Liver (tissue), 7 donors: ENCODE measurements at regions not wholly inside any gene's neighbourhood (a gene's known extent, or its start where the extent isn't known, plus 50 kb on each side); places are given as distances from the start of the nearest gene placed in this dataset.
A peak's percentile ranks its signal among the peaks of the same experiment; 100 is the strongest.

ENCODE experiments used
- DNase-seq: peaks from one replicate; pipeline ENCODE4 v3.0.0-alpha.2; 2017; ENCODE audit warnings: low spot score
- H3K27ac ChIP-seq, 2 donors: one replicate each; pipeline ENCODE4 v1.7.0; 2013; ENCODE audit warnings: inconsistent platforms in 2 of 2, low read length in 2 of 2, control low read depth in 1 of 2, low read depth in 1 of 2, mild to moderate bottlenecking in 1 of 2
- H3K27me3 ChIP-seq, 4 donors: one replicate each; pipeline versions ENCODE4 v1.6.1 to v1.7.0; 2013; ENCODE audit warnings: low read length in 3 of 4, inconsistent platforms in 1 of 4, mild to moderate bottlenecking in 1 of 4, moderate library complexity in 1 of 4; ENCODE audit not compliant: control insufficient read depth in 4 of 4, insufficient read depth in 4 of 4
- H3K36me3 ChIP-seq, 4 donors: one replicate each; pipeline versions ENCODE4 v1.6.1 to v1.7.0; 2013; ENCODE audit warnings: low read length in 3 of 4, mild to moderate bottlenecking in 3 of 4, low read depth in 1 of 4, moderate library complexity in 1 of 4; ENCODE audit not compliant: control insufficient read depth in 4 of 4, insufficient read depth in 3 of 4
- H3K4me1 ChIP-seq, 4 donors: one replicate each; pipeline versions ENCODE4 v1.6.1 to v1.7.0; 2013; ENCODE audit warnings: low read length in 3 of 4, mild to moderate bottlenecking in 3 of 4, moderate library complexity in 1 of 4; ENCODE audit not compliant: control insufficient read depth in 4 of 4, insufficient read depth in 4 of 4
- H3K4me3 ChIP-seq, 3 donors: one replicate each; pipeline versions ENCODE4 v1.6.1 to v1.7.0; 2013; ENCODE audit warnings: low read length in 3 of 3, control low read depth in 1 of 3, low read depth in 1 of 3, mild to moderate bottlenecking in 1 of 3
- H3K9ac ChIP-seq, 2 donors: one replicate each; pipeline ENCODE4 v1.7.0; 2013; ENCODE audit warnings: low read length in 2 of 2, mild to moderate bottlenecking in 2 of 2, moderate library complexity in 2 of 2, control low read depth in 1 of 2, low read depth in 1 of 2
- H3K9me3 ChIP-seq, 4 donors: one replicate each; pipeline versions ENCODE4 v1.6.1 to v1.7.0; 2013; ENCODE audit warnings: low read length in 3 of 4; ENCODE audit not compliant: control insufficient read depth in 4 of 4
- EGR1 ChIP-seq, 2 donors: IDR thresholded peaks; 2 replicates each; pipeline ENCODE4 v1.6.1; 2016 to 2018; ENCODE audit warnings: antibody characterized with exemption in 2 of 2, low read depth in 2 of 2
- FOXA1 ChIP-seq: IDR thresholded peaks from 2 replicates; pipeline ENCODE4 v1.6.1; 2016; ENCODE audit warnings: antibody characterized with exemption
- FOXA2 ChIP-seq: IDR thresholded peaks from 2 replicates; pipeline ENCODE4 v1.6.1; 2016; ENCODE audit warnings: antibody characterized with exemption
- GABPA ChIP-seq, 2 donors: IDR thresholded peaks in 1 of 2; conservative IDR thresholded peaks in 1 of 2; 2 replicates each; pipeline ENCODE4 v1.6.1; 2016; ENCODE audit warnings: antibody characterized with exemption in 2 of 2, mild to moderate bottlenecking in 1 of 2, moderate library complexity in 1 of 2
- HNF4A ChIP-seq, 2 donors: conservative IDR thresholded peaks; 2 replicates each; pipeline ENCODE4 v1.6.1; 2016; ENCODE audit warnings: antibody characterized with exemption in 2 of 2, mild to moderate bottlenecking in 2 of 2
- HNF4G ChIP-seq: IDR thresholded peaks from 2 replicates; pipeline ENCODE4 v1.6.1; 2016; ENCODE audit warnings: antibody characterized with exemption
- JUND ChIP-seq, 2 donors: IDR thresholded peaks; 2 replicates each; pipeline ENCODE4 v1.6.1; 2016; ENCODE audit warnings: antibody characterized with exemption in 2 of 2
- MAX ChIP-seq: IDR thresholded peaks from 2 replicates; pipeline ENCODE4 v1.6.1; 2016; ENCODE audit warnings: antibody characterized with exemption
- NR2F2 ChIP-seq: IDR thresholded peaks from 2 replicates; pipeline ENCODE4 v1.6.1; 2016; ENCODE audit warnings: antibody characterized with exemption
- RXRA ChIP-seq, 2 donors: IDR thresholded peaks; 2 replicates each; pipeline ENCODE4 v1.6.1; 2017 to 2018; ENCODE audit warnings: antibody characterized with exemption in 2 of 2, mild to moderate bottlenecking in 1 of 2
- SP1 ChIP-seq: IDR thresholded peaks from 2 replicates; pipeline ENCODE4 v1.6.1; 2018; ENCODE audit warnings: antibody characterized with exemption, mild to moderate bottlenecking
- TAF1 ChIP-seq: conservative IDR thresholded peaks from 2 replicates; pipeline ENCODE4 v1.6.1; 2016; ENCODE audit warnings: antibody characterized with exemption, mild to moderate bottlenecking
- YY1 ChIP-seq: IDR thresholded peaks from 2 replicates; pipeline ENCODE4 v1.6.1; 2016; ENCODE audit warnings: antibody characterized with exemption, mild to moderate bottlenecking
- WGBS: extraction: QIAGEN DNeasy Blood & Tissue Kit; methylation state at CpG from one replicate; pipeline ENCODE4 v1.1.7; 2013; 5-methylcytosine and 5-hydroxymethylcytosine counted together
- TF ChIP-seq, protein P1 (sequence below): IDR thresholded peaks from 2 replicates; pipeline ENCODE4 v1.6.1; 2016; ENCODE audit warnings: antibody characterized with exemption, mild to moderate bottlenecking
- TF ChIP-seq, protein P2 (sequence below): IDR thresholded peaks from 2 replicates; pipeline ENCODE4 v1.6.1; 2016; ENCODE audit warnings: antibody characterized with exemption
- donor health status: healthy.
- donor health status: healthy.
- donor health status: healthy.
- donor health status: healthy.

DNA sequence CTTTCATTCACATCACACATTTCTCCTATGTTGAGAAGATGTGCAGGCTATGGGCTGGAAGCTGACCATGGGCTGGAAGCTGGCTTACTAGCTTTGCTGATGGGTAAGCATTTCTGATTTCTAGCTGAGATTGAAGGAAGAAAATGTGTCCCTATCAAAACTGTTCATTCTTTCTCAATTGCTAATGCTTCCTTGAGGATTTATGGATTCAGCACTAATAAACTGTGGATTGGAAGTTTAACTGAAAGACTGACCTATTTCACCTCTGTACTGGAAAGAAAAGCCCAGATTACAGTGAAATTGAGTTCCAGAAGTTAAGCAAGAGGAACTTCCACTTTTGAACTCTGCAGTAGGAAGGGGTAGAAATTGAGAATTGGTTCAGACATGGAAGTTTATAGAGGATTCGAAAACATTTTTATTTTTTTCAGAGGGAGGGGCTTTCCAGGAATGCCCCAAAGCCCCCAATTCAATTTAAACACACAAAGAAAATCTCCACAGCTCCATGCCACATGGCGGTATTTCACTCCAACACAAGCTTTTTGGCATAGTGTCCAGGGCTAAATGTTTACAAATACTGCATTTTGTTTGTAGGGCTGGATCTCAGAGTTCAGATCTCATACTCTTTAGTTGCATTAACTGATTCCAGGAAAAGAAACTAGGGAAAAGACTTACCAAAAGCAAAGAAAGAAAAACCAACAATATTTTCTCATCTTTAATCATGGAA lies 61.2 kb upstream of the ARGLU1 start:
- no peak for DNase-seq
- 37% methylated on average over 2 of the region's 2 CpGs for WGBS
- Histone ChIP-seq H3K9me3 (no peaks in the 10 kb centered on the region), H3K4me3 (no peak overlapping the region), H3K27me3 (no peaks in the 10 kb centered on the region), H3K9ac (peak overlapping the region in 1 of 2 donors; percentile 7), H3K36me3 (no peaks in the 10 kb centered on the region), H3K4me1 (peaks cover 0 to 11% (median 7%) of the 10 kb centered on the region in 4 donors), H3K27ac (peak overlapping the region in 1 of 2 donors; percentile 46)
- TF ChIP-seq RXRA (IDR thresholded peaks at IDR 0.05) (peak in 1 of 2 donors; percentile 53), FOXA2 (no peak), YY1 (peak; percentile 30), HNF4A (conservative IDR thresholded peaks at IDR 0.05) (peak in 1 of 2 donors; percentile 31), NR2F2 (peak; percentile 43)

GRCh38 chr13:106626473-106626872 lies 58.5 kb upstream of the ARGLU1 start:
- Histone ChIP-seq H3K27ac (no peak overlapping the region), H3K9me3 (no peaks in the 10 kb centered on the region), H3K9ac (no peak overlapping the region), H3K4me3 (no peak overlapping the region), H3K4me1 (peaks cover 0 to 11% (median 7%) of the 10 kb centered on the region in 4 donors), H3K27me3 (no peaks in the 10 kb centered on the region), H3K36me3 (no peaks in the 10 kb centered on the region)
- TF ChIP-seq, protein P1, sequence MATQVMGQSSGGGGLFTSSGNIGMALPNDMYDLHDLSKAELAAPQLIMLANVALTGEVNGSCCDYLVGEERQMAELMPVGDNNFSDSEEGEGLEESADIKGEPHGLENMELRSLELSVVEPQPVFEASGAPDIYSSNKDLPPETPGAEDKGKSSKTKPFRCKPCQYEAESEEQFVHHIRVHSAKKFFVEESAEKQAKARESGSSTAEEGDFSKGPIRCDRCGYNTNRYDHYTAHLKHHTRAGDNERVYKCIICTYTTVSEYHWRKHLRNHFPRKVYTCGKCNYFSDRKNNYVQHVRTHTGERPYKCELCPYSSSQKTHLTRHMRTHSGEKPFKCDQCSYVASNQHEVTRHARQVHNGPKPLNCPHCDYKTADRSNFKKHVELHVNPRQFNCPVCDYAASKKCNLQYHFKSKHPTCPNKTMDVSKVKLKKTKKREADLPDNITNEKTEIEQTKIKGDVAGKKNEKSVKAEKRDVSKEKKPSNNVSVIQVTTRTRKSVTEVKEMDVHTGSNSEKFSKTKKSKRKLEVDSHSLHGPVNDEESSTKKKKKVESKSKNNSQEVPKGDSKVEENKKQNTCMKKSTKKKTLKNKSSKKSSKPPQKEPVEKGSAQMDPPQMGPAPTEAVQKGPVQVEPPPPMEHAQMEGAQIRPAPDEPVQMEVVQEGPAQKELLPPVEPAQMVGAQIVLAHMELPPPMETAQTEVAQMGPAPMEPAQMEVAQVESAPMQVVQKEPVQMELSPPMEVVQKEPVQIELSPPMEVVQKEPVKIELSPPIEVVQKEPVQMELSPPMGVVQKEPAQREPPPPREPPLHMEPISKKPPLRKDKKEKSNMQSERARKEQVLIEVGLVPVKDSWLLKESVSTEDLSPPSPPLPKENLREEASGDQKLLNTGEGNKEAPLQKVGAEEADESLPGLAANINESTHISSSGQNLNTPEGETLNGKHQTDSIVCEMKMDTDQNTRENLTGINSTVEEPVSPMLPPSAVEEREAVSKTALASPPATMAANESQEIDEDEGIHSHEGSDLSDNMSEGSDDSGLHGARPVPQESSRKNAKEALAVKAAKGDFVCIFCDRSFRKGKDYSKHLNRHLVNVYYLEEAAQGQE: no peak
- no peak for TF ChIP-seq GABPA (IDR thresholded peaks at IDR 0.05 in 1 of 2, conservative IDR thresholded peaks at IDR 0.05 in 1 of 2)
- TF ChIP-seq TAF1: no peak
- TF ChIP-seq SP1: no peak
- TF ChIP-seq, protein P2, sequence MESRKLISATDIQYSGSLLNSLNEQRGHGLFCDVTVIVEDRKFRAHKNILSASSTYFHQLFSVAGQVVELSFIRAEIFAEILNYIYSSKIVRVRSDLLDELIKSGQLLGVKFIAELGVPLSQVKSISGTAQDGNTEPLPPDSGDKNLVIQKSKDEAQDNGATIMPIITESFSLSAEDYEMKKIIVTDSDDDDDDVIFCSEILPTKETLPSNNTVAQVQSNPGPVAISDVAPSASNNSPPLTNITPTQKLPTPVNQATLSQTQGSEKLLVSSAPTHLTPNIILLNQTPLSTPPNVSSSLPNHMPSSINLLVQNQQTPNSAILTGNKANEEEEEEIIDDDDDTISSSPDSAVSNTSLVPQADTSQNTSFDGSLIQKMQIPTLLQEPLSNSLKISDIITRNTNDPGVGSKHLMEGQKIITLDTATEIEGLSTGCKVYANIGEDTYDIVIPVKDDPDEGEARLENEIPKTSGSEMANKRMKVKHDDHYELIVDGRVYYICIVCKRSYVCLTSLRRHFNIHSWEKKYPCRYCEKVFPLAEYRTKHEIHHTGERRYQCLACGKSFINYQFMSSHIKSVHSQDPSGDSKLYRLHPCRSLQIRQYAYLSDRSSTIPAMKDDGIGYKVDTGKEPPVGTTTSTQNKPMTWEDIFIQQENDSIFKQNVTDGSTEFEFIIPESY: no peak
- no peak for TF ChIP-seq NR2F2
- no peak for DNase-seq

GRCh38 chr13:106625578-106625977 lies 57.6 kb upstream of the ARGLU1 start:
- no peaks in the 10 kb centered on the region for H3K36me3 ChIP-seq
- no peak for DNase-seq
- H3K9ac ChIP-seq: no peak overlapping the region
- H3K4me3 ChIP-seq: no peak overlapping the region
- peaks cover 0 to 3% (median 0%) of the 10 kb centered on the region in 4 donors for H3K27me3 ChIP-seq
- H3K9me3 ChIP-seq: no peaks in the 10 kb centered on the region
- WGBS: 69% methylated on average over 5 of the region's 5 CpGs
- H3K4me1 ChIP-seq: peaks cover 0 to 11% (median 7%) of the 10 kb centered on the region in 4 donors
- no peak overlapping the region for H3K27ac ChIP-seq
- TF ChIP-seq HNF4A (conservative IDR thresholded peaks at IDR 0.05) (no peak), TAF1 (no peak), SP1 (no peak), EGR1 (IDR thresholded peaks at IDR 0.05; ENCODE audit: low read depth in 2 of 2) (no peak), JUND (IDR thresholded peaks at IDR 0.05) (no peak), YY1 (no peak), FOXA1 (no peak), MAX (no peak), HNF4G (no peak), FOXA2 (no peak), NR2F2 (no peak)
- TF ChIP-seq, protein P2: no peak
- TF ChIP-seq, protein P1: no peak
